Cerebellar cortex (tissue), 1 donor: ENCODE measurements at regions not wholly inside any gene's neighbourhood (a gene's known extent, or its start where the extent isn't known, plus 50 kb on each side); places are given as distances from the start of the nearest gene placed in this dataset.

Source experiments
- DNase-seq: peaks from one replicate; pipeline ENCODE4 v3.0.0-alpha.2; 2015; ENCODE audit warnings: low spot score

GRCh38 chr13:110773480-110773879 is 60.0 kb downstream of the ING1 start:
- DNase-seq = no peak

- no peak for DNase-seq
These were observed 60.6 kb downstream of the ING1 start for GRCh38 chr13:110774051-110774450.

GRCh38 chr13:110774490-110774889 is 61.0 kb downstream of the ING1 start:
- no peak for DNase-seq

GRCh38 chr13:110775576-110775975 is 62.1 kb downstream of the ING1 start:
- DNase-seq = no peak

- no peak for DNase-seq
These were observed 63.8 kb downstream of the ING1 start for GRCh38 chr13:110777251-110777820.

- no peak for DNase-seq
These were observed 65.5 kb downstream of the ING1 start for GRCh38 chr13:110779022-110779421.

GRCh38 chr13:110780422-110780821 is 66.9 kb downstream of the ING1 start:
- no peak for DNase-seq

- no peak for DNase-seq
These were observed 68.7 kb downstream of the ING1 start for GRCh38 chr13:110782185-110782584.

- no peak for DNase-seq
These were observed 71.2 kb downstream of the ING1 start for GRCh38 chr13:110784704-110785103.

- no peak for DNase-seq
These were observed 75.3 kb downstream of the ING1 start for GRCh38 chr13:110788778-110789177.

GRCh38 chr13:110789871-110790270 is 76.4 kb downstream of the ING1 start:
- DNase-seq = no peak

- no peak for DNase-seq
These were observed 76.9 kb downstream of the ING1 start for GRCh38 chr13:110790371-110790770.

GRCh38 chr13:110794209-110794608 is 80.7 kb downstream of the ING1 start:
- DNase-seq = no peak

- DNase-seq = no peak
These were observed 83.9 kb downstream of the ING1 start for GRCh38 chr13:110797230-110797877.

- DNase-seq = no peak
These were observed 84.8 kb downstream of the ING1 start for GRCh38 chr13:110798081-110798994.

GRCh38 chr13:110799246-110800236 is 86.0 kb downstream of the ING1 start:
- DNase-seq = no peak

- DNase-seq = no peak
These were observed 87.5 kb downstream of the ING1 start for GRCh38 chr13:110801044-110801443.

- no peak for DNase-seq
These were observed 88.8 kb downstream of the ING1 start for GRCh38 chr13:110802260-110802659.

GRCh38 chr13:110806636-110807035 is 93.1 kb downstream of the ING1 start:
- DNase-seq = no peak

- no peak for DNase-seq
These were observed 94.0 kb downstream of the ING1 start for GRCh38 chr13:110807546-110807945.

- no peak for DNase-seq
These were observed 94.6 kb downstream of the ING1 start for GRCh38 chr13:110808138-110808537.
